ENCODE measurements at regions not wholly inside any gene's neighbourhood (a gene's known extent, or its start where the extent isn't known, plus 50 kb on each side); places are given as distances from the start of the nearest gene placed in this dataset.

- TF ChIP-seq, protein P1, sequence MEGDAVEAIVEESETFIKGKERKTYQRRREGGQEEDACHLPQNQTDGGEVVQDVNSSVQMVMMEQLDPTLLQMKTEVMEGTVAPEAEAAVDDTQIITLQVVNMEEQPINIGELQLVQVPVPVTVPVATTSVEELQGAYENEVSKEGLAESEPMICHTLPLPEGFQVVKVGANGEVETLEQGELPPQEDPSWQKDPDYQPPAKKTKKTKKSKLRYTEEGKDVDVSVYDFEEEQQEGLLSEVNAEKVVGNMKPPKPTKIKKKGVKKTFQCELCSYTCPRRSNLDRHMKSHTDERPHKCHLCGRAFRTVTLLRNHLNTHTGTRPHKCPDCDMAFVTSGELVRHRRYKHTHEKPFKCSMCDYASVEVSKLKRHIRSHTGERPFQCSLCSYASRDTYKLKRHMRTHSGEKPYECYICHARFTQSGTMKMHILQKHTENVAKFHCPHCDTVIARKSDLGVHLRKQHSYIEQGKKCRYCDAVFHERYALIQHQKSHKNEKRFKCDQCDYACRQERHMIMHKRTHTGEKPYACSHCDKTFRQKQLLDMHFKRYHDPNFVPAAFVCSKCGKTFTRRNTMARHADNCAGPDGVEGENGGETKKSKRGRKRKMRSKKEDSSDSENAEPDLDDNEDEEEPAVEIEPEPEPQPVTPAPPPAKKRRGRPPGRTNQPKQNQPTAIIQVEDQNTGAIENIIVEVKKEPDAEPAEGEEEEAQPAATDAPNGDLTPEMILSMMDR (IDR thresholded peaks at IDR 0.05): no peak
- no peak for TF ChIP-seq POLR2AphosphoS5 (IDR thresholded peaks at IDR 0.05; ENCODE audit: insufficient read depth in 1 of 2, low read depth in 1 of 2)
- no peak for TF ChIP-seq POLR2A (IDR thresholded peaks at IDR 0.05)
These were observed 482.6 kb upstream of the TENM3 start for GRCh38 chr4:181760560-181760959.

Data from vagina (tissue), 2 donors.